Right lobe of liver (tissue), 6 donors: ENCODE measurements at regions not wholly inside any gene's neighbourhood (a gene's known extent, or its start where the extent isn't known, plus 50 kb on each side); places are given as distances from the start of the nearest gene placed in this dataset.
A peak's percentile ranks its signal among the peaks of the same experiment; 100 is the strongest.
"Not testable (repeated sequence)": the region's sequence is repeated elsewhere in the genome, so short reads cannot be mapped to it uniquely, and the experiment has no call there.

Experiments used
- ATAC-seq, 4 donors: fragments of 200-7000 bp; cut with Tn5 transposase; one replicate each; pipeline ENCODE4 v1.9.1; 2020; ENCODE audit warnings: mild to moderate bottlenecking in 4 of 4, moderate library complexity in 4 of 4
- DNase-seq, 3 donors: peaks; one replicate each; pipeline ENCODE4 v3.0.0-alpha.2; 2020
- H3K27ac ChIP-seq, 3 donors: fragments of 200-600 bp; one replicate each; pipeline ENCODE4 v1.8.0; 2022
- H3K27me3 ChIP-seq, 2 donors: fragments of 200-600 bp; one replicate each; pipeline ENCODE4 v1.8.0; 2022
- H3K36me3 ChIP-seq, 4 donors: fragments of 200-600 bp; sonication (generic) in 1 of 4; one replicate each; pipeline versions ENCODE4 v1.5.1 to v1.8.0; 2017 to 2022; ENCODE audit warnings: control low read depth in 1 of 4
- H3K4me1 ChIP-seq, 4 donors: fragments of 200-600 bp; sonication (generic) in 1 of 4; one replicate each; pipeline versions ENCODE4 v1.5.1 to v1.8.0; 2017 to 2022; ENCODE audit warnings: control low read depth in 1 of 4
- H3K4me3 ChIP-seq, 3 donors: fragments of 200-600 bp; one replicate each; pipeline ENCODE4 v1.8.0; 2022
- H3K9me3 ChIP-seq, 4 donors: fragments of 200-600 bp; sonication (generic) in 1 of 4; one replicate each; pipeline versions ENCODE4 v1.5.1 to v1.8.0; 2017 to 2022; ENCODE audit warnings: control low read depth in 1 of 4
- POLR2A ChIP-seq: fragments of 450-650 bp; IDR thresholded peaks from one replicate; pipeline ENCODE4 v1.6.1; 2017; ENCODE audit warnings: antibody characterized with exemption, mild to moderate bottlenecking
- WGBS: methylation state at CpG from one replicate; pipeline ENCODE4 v1.1.6; 2018; ENCODE audit warnings: low coverage, low lambda C conversion rate; ENCODE audit not compliant: insufficient coverage; ENCODE audit errors: missing lambda C conversion rate; 5-methylcytosine and 5-hydroxymethylcytosine counted together
- intact Hi-C, 2 donors: fragments of 100-400 bp; cut with DNase I; formaldehyde crosslinking; loops; one replicate each; pipeline versions ENCODE4 v1.11.2 to v1.14.1; 2022
- TF ChIP-seq, protein P1 (sequence below), 4 donors: fragments of 200-600 bp in 3 of 4; fragments of 450-650 bp in 1 of 4; IDR thresholded peaks; one replicate each; pipeline versions ENCODE4 v1.5.1 to v1.8.0; 2016 to 2022; ENCODE audit warnings: antibody characterized with exemption in 4 of 4, mild to moderate bottlenecking in 2 of 4
- donor health status: DM: no; HTN: yes; CAD: no.
- donor health status: DM: no; HTN: no; CAD: no.
- donor health status: DM: no; HTN: no; CAD: no.
- donor health status: DM: no; HTN: yes; CAD: no.
- donor health status: DM: no; HTN: yes; CAD: no.

DNA sequence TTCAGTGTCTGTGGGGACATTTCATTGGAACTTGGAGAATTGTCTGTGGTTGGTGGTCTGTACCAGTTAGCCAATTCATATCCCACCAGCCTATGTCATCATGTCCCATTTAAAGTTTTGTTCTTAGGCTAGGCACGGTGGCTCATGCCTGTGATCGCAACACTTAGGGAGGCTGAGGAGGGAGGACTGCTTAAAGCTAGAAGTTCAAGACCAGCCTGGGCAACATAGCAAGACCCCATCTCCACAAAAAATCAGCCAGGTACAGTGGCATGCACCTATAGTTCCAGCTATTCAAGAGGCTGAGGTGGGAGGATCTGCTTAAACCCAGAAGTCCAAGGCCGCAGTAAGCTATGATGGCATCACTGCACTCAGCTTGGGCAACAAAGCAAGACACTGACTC is 55.6 kb upstream of the CCND1 start:
- no peak overlapping the region for H3K4me3 ChIP-seq
- no peaks in the 10 kb centered on the region for H3K9me3 ChIP-seq
- no peak overlapping the region for H3K27ac ChIP-seq
- TF ChIP-seq, protein P1, sequence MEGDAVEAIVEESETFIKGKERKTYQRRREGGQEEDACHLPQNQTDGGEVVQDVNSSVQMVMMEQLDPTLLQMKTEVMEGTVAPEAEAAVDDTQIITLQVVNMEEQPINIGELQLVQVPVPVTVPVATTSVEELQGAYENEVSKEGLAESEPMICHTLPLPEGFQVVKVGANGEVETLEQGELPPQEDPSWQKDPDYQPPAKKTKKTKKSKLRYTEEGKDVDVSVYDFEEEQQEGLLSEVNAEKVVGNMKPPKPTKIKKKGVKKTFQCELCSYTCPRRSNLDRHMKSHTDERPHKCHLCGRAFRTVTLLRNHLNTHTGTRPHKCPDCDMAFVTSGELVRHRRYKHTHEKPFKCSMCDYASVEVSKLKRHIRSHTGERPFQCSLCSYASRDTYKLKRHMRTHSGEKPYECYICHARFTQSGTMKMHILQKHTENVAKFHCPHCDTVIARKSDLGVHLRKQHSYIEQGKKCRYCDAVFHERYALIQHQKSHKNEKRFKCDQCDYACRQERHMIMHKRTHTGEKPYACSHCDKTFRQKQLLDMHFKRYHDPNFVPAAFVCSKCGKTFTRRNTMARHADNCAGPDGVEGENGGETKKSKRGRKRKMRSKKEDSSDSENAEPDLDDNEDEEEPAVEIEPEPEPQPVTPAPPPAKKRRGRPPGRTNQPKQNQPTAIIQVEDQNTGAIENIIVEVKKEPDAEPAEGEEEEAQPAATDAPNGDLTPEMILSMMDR (IDR thresholded peaks at IDR 0.05), result no peak
- no peak for TF ChIP-seq POLR2A
- intact Hi-C loops, result no loop called here
- H3K4me1 ChIP-seq, result no peaks in the 10 kb centered on the region
- ATAC-seq (no peak), DNase-seq (peak in 1 of 3 donors; percentile 14)
- H3K27me3 ChIP-seq, result no peaks in the 10 kb centered on the region
- no peaks in the 10 kb centered on the region for H3K36me3 ChIP-seq
- WGBS, result 85% methylated on average over 2 of the region's 3 CpGs

DNA sequence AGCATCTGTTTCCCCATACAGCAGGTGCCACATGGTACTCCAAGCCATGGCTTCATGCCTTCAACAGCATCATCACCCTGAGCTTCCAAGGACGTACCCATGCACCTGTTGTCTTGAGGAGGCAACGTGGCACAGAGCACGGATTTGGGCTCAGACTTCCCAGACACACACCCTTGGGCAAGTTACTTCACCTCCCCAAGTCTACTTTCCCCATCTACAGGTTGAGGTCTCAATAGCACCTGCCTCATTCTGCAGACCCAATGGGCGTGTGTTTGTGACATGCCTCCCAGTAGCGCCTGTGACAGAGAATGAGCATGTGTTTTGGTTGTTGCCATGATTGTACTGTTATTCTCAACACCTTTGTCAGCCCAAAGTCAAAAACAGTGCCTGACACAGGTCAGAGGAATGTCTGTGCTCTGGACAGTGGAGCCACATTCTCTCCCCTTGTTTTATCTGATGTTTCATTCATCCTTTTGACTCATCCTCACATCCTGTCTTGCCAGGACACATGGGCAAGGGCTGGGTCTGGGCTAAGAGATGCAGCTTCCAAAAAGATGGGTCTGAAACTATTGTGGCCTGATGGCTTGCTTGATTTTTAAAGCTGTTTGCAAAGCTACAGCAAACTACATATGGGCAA is 53.4 kb upstream of the CCND1 start:
- no peaks in the 10 kb centered on the region for H3K27me3 ChIP-seq
- ATAC-seq (no peak), DNase-seq (peak in 2 of 3 donors; percentile 4 to 9)
- TF ChIP-seq, protein P1 (IDR thresholded peaks at IDR 0.05), result no peak
- TF ChIP-seq POLR2A, result no peak
- no peaks in the 10 kb centered on the region for H3K9me3 ChIP-seq
- 60% methylated on average over 1 of the region's 5 CpGs for WGBS
- intact Hi-C loops, result no loop called here
- H3K4me1 ChIP-seq, result no peaks in the 10 kb centered on the region
- H3K27ac ChIP-seq, result no peak overlapping the region
- H3K36me3 ChIP-seq, result no peaks in the 10 kb centered on the region
- H3K4me3 ChIP-seq, result no peak overlapping the region

DNA sequence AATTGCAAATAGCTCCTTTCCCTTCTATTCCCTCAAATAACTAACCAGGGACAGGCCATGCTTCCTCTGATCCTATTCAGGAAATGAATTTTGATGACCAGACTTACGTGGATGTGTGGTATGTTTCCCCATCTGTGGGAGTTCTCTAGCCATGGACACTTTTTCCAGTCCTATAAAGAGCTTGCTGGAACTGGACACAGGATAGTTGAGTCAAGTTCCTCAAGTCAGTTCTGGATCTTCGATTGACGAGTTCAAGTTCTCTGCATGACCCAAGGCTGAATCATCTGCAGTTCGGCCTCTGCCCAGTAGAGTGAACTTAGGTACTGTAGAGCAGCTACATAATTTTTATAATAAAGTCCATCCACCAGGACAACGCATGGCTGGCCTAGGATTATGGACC is 52.7 kb upstream of the CCND1 start:
- Histone ChIP-seq H3K27me3 (no peaks in the 10 kb centered on the region), H3K36me3 (no peaks in the 10 kb centered on the region), H3K27ac (no peak overlapping the region), H3K4me3 (no peak overlapping the region), H3K9me3 (no peaks in the 10 kb centered on the region), H3K4me1 (no peaks in the 10 kb centered on the region)
- no peak for ATAC-seq
- intact Hi-C loops, result no loop called here
- TF ChIP-seq, protein P1 (IDR thresholded peaks at IDR 0.05), result no peak
- no peak for TF ChIP-seq POLR2A
- no peak for DNase-seq
- 69% methylated on average over 2 of the region's 5 CpGs for WGBS

DNA sequence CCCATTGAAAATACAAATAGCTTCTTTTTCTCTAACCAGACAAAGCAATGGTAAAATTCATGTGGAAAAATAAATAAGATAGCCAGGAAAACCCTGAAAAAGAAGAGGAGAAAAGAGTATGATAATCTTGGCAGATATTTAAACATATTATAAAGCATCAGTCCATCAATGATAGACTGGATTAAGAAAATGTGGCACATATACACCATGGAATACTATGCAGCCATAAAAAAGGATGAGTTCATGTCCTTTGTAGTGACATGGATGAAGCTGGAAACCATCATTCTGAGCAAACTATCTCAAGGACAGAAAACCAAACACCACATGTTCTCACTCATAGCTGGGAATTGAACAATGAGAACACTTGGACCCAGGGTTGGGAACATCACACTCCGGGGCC is 50.9 kb upstream of the CCND1 start:
- peak in 2 of 3 donors; percentile 5 to 8 for DNase-seq
- H3K36me3 ChIP-seq, H3K9me3 ChIP-seq, ATAC-seq, H3K27ac ChIP-seq, H3K27me3 ChIP-seq, H3K4me3 ChIP-seq, intact Hi-C loops, H3K4me1 ChIP-seq: not testable (repeated sequence)
- 82% methylated on average over 1 of the region's 1 CpG for WGBS
